SK-N-SH treated with all-trans-retinoic acid at 6 μM for 48 hours (cell line): ENCODE measurements at regions not wholly inside any gene's neighbourhood (a gene's known extent, or its start where the extent isn't known, plus 50 kb on each side); places are given as distances from the start of the nearest gene placed in this dataset.

ENCODE experiments used
- ATAC-seq: fragments of 200-7000 bp; cut with Tn5 transposase; 3 replicates; pipeline ENCODE4 v1.9.1; 2020; ENCODE audit warnings: mild to moderate bottlenecking, moderate library complexity
- TOX ChIP-seq: fragments of 250-450 bp; sonication (Bioruptor Pico); IDR thresholded peaks from 2 replicates; pipeline ENCODE4 v1.8.0; 2021; ENCODE audit warnings: mild to moderate bottlenecking, moderate library complexity, borderline replicate concordance

DNA sequence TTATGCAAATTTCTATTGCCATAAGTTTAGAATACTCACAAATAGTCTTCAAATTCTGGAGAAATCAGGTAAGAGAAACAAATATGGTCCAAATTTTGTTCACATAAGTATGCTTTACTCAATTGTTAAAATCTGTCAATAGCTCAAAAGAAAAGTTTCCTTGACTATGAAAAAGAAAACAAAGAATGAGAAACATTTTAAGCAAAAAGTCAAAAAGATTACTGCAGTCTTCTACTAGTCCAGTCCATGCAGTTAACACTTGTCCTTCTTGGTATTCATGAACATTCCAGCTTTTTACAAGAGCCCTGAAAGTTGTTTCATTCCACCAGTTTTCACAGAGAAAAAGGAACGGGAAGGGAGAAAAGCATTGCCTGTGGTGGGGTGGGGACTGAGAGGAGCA, 54.7 kb upstream of the ZXDA start:
- ATAC-seq = no peak
- no peak for TF ChIP-seq TOX (CRISPR knock-in tag)
